ENCODE measurements at regions not wholly inside any gene's neighbourhood (a gene's known extent, or its start where the extent isn't known, plus 50 kb on each side); places are given as distances from the start of the nearest gene placed in this dataset.
"Not testable (repeated sequence)": the region's sequence is repeated elsewhere in the genome, so short reads cannot be mapped to it uniquely, and the experiment has no call there.

DNA sequence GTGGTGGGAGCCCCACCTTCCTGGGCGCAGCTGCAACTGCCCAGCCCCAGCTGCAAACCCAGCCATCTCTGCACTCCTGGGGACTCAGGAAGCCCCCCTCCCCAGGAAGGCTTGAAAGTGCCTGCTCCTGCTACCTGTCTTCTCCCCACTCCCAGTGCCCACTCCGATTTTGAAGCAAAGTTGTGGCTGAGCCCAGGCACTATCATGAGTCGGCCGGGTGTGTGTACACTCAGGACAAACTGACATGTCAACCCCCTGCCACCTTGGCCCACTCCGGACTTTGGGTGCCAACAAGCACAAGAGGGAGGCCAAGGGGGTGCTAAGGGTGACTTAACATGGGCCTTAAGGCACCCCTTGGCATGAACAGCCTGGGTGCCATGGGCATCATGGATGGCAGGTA, 325.5 kb upstream of the PTGER4 start:
- peaks cover 0 to 2% of the 10 kb centered on the region in 2 experiments for H3K4me1 ChIP-seq (ENCODE audit: control insufficient read depth in 1 of 2, extremely low read depth in 1 of 2, insufficient read depth in 2 of 2, low read length in 2 of 2)
- ChIA-PET CTCF (no interaction called here), POLR2A (no interaction called here)
- DNase-seq (no peak), ATAC-seq (replicated peaks in 1 of 4) (no peak)
- H3K27ac Mint-ChIP-seq = no peak overlapping the region
- no peaks in the 10 kb centered on the region for H3K27me3 ChIP-seq (replicated peaks in 1 of 2; ENCODE audit: control insufficient read depth in 2 of 2, extremely low read depth in 1 of 2, insufficient read depth in 2 of 2, low read length in 1 of 2)
- H3K36me3 ChIP-seq (ENCODE audit: control insufficient read depth in 2 of 2, extremely low read depth in 1 of 2, insufficient read depth in 1 of 2, low read length in 1 of 2) = no peaks in the 10 kb centered on the region
- no peaks in the 10 kb centered on the region for H3K9me3 ChIP-seq
- no peaks in the 10 kb centered on the region for H3K27me3 Mint-ChIP-seq
- H3K4me3 Mint-ChIP-seq = no peak overlapping the region
- H3K9me3 Mint-ChIP-seq = peaks cover 13 to 22% (median 14%) of the 10 kb centered on the region in 3 donors
- 93% methylated on average over 3 of the region's 5 CpGs for WGBS (ENCODE audit: insufficient coverage)
- H3K27ac ChIP-seq (ENCODE audit: low read length) = no peak overlapping the region
- H3K4me3 ChIP-seq (ENCODE audit: control insufficient read depth in 1 of 2, extremely low read depth in 1 of 2, low read length in 1 of 2) = no peak overlapping the region
- peaks cover 14% of the 10 kb centered on the region for H3K36me3 Mint-ChIP-seq
- H3K4me1 Mint-ChIP-seq = peaks cover 0 to 5% (median 2%) of the 10 kb centered on the region in 3 donors

DNA sequence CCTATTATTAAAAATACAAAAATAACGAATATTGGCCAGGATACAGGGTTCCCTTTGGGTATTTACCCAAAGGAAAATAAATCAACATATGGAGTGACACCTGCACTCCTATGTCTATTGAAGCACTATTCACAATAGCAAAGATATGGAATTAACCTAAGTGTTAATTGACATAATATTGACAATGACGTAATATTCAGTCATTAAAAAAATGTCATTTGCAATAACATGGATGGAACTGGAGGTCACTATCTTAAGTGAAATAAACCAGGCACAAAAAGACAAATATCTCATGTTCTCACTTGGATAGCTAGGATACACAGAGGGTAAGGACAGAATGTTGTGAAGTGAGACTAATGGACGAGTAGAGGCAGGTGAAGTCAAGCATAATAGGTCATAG, 326.3 kb upstream of the PTGER4 start:
- H3K4me1 ChIP-seq (ENCODE audit: control insufficient read depth in 1 of 2, extremely low read depth in 1 of 2, insufficient read depth in 2 of 2, low read length in 2 of 2) = no peaks in the 10 kb centered on the region
- H3K9me3 ChIP-seq = no peaks in the 10 kb centered on the region
- H3K27ac Mint-ChIP-seq = no peak overlapping the region
- H3K4me3 Mint-ChIP-seq = no peak overlapping the region
- H3K36me3 ChIP-seq (ENCODE audit: control insufficient read depth in 2 of 2, extremely low read depth in 1 of 2, insufficient read depth in 1 of 2, low read length in 1 of 2) = no peaks in the 10 kb centered on the region
- no peak overlapping the region for H3K4me3 ChIP-seq (ENCODE audit: control insufficient read depth in 1 of 2, extremely low read depth in 1 of 2, low read length in 1 of 2)
- WGBS (ENCODE audit: insufficient coverage) = no CpG with 5 or more reads among the region's 3 CpGs
- H3K27me3 Mint-ChIP-seq = no peaks in the 10 kb centered on the region
- no peak for ATAC-seq (replicated peaks in 1 of 4)
- ChIA-PET CTCF (no interaction called here), POLR2A (no interaction called here)
- H3K27ac ChIP-seq (ENCODE audit: low read length) = no peak overlapping the region
- peaks cover 16% of the 10 kb centered on the region for H3K36me3 Mint-ChIP-seq
- peaks cover 17 to 25% (median 18%) of the 10 kb centered on the region in 3 donors for H3K9me3 Mint-ChIP-seq
- DNase-seq = no peak
- peaks cover 0 to 2% (median 0%) of the 10 kb centered on the region in 3 donors for H3K4me1 Mint-ChIP-seq
- no peaks in the 10 kb centered on the region for H3K27me3 ChIP-seq (replicated peaks in 1 of 2; ENCODE audit: control insufficient read depth in 2 of 2, extremely low read depth in 1 of 2, insufficient read depth in 2 of 2, low read length in 1 of 2)

DNA sequence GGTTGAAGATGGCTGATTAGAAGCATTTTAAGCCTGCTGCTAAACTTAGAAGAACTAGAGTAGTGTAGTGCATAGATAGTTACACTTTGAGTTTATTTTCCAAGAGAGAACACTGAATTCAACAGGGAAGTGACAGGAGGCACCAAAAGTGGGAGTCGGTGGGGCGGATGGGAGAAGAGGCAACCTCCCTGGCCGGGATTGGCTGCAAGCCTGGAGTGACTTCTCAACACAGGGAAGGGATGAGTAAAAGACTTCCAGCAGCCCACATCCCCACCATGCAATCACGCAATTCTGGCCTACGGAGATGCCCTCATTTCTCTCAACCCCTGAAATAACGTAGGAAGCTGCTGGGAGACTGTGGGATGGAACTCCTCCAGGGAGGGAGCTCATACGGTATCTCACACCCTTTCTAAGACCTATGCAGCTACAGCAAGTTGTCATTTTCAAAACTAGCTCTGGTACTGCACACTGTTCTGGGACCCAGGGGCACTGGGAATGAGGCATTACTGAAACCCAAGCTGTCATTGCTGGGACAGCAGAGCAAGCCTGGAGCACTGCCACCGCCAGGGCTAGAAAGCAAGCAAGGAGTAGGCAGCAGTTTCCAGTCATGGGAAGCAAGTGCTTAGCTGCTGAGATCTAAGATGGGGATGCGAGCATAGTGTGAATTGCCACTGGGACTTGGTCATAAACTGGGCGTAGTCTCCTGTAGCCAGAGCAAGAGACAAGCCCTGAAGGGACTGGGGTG, 331.6 kb upstream of the PTGER4 start:
- ChIA-PET POLR2A (no interaction called here), CTCF (interaction anchor here in 1 of 2 donors (0.7 kb wide), 1 partner anchor 168 kb away, joined by 10 read pairs; no protein-coding TSS in a partner anchor)
- Histone ChIP-seq H3K4me1 (ENCODE audit: control insufficient read depth in 1 of 2, extremely low read depth in 1 of 2, insufficient read depth in 2 of 2, low read length in 2 of 2) (no peaks in the 10 kb centered on the region), H3K27me3 (replicated peaks in 1 of 2; ENCODE audit: control insufficient read depth in 2 of 2, extremely low read depth in 1 of 2, insufficient read depth in 2 of 2, low read length in 1 of 2) (no peaks in the 10 kb centered on the region), H3K36me3 (ENCODE audit: control insufficient read depth in 2 of 2, extremely low read depth in 1 of 2, insufficient read depth in 1 of 2, low read length in 1 of 2) (no peaks in the 10 kb centered on the region), H3K27ac (ENCODE audit: low read length) (no peak overlapping the region), H3K4me3 (ENCODE audit: control insufficient read depth in 1 of 2, extremely low read depth in 1 of 2, low read length in 1 of 2) (no peak overlapping the region), H3K9me3 (no peaks in the 10 kb centered on the region)
- DNase-seq (no peak), ATAC-seq (replicated peaks in 1 of 4) (no peak)
- H3K27ac Mint-ChIP-seq = no peak overlapping the region
- no peaks in the 10 kb centered on the region for H3K27me3 Mint-ChIP-seq
- H3K4me1 Mint-ChIP-seq = no peaks in the 10 kb centered on the region
- H3K36me3 Mint-ChIP-seq = peaks cover 16% of the 10 kb centered on the region
- no peak overlapping the region for H3K4me3 Mint-ChIP-seq
- 97% methylated on average over 5 of the region's 10 CpGs for WGBS (ENCODE audit: insufficient coverage)
- peaks cover 23 to 25% (median 23%) of the 10 kb centered on the region in 3 donors for H3K9me3 Mint-ChIP-seq

DNA sequence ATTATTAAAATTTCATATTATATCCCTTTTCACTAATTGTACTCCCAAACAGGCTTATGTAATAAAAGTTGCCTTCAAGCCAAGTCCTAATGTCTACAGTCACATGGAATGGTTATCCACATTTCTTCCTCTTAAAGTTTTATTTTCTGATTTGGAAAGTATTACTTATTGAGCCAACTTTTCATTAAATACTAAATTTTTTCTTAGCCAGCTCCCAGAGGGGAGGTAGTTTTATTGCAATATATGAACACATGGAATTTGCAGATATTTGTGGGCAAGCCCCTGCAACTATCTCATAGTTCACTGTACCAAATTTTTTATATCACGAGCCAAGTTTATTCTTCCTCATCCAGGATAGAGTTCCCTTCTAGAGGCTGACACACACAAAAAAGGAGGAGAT, 332.8 kb upstream of the PTGER4 start:
- Histone ChIP-seq H3K9me3 (no peaks in the 10 kb centered on the region), H3K4me1 (ENCODE audit: control insufficient read depth in 1 of 2, extremely low read depth in 1 of 2, insufficient read depth in 2 of 2, low read length in 2 of 2) (no peaks in the 10 kb centered on the region), H3K4me3 (ENCODE audit: control insufficient read depth in 1 of 2, extremely low read depth in 1 of 2, low read length in 1 of 2) (no peak overlapping the region), H3K27me3 (replicated peaks in 1 of 2; ENCODE audit: control insufficient read depth in 2 of 2, extremely low read depth in 1 of 2, insufficient read depth in 2 of 2, low read length in 1 of 2) (no peaks in the 10 kb centered on the region), H3K36me3 (ENCODE audit: control insufficient read depth in 2 of 2, extremely low read depth in 1 of 2, insufficient read depth in 1 of 2, low read length in 1 of 2) (no peaks in the 10 kb centered on the region), H3K27ac (ENCODE audit: low read length) (no peak overlapping the region)
- ATAC-seq (replicated peaks in 1 of 4) (no peak), DNase-seq (no peak)
- POLR2A ChIA-PET = no interaction called here
- no peaks in the 10 kb centered on the region for H3K4me1 Mint-ChIP-seq
- no CpG with 5 or more reads among the region's 1 CpG for WGBS (ENCODE audit: insufficient coverage)
- CTCF ChIA-PET = interaction anchor here in 1 of 2 donors (0.6 kb wide), 1 partner anchor 183 kb away, joined by 3 read pairs; no protein-coding TSS in a partner anchor
- H3K9me3 Mint-ChIP-seq = peaks cover 23 to 25% (median 23%) of the 10 kb centered on the region in 3 donors
- no peaks in the 10 kb centered on the region for H3K27me3 Mint-ChIP-seq
- H3K36me3 Mint-ChIP-seq = peaks cover 16% of the 10 kb centered on the region
- no peak overlapping the region for H3K4me3 Mint-ChIP-seq
- H3K27ac Mint-ChIP-seq = no peak overlapping the region

DNA sequence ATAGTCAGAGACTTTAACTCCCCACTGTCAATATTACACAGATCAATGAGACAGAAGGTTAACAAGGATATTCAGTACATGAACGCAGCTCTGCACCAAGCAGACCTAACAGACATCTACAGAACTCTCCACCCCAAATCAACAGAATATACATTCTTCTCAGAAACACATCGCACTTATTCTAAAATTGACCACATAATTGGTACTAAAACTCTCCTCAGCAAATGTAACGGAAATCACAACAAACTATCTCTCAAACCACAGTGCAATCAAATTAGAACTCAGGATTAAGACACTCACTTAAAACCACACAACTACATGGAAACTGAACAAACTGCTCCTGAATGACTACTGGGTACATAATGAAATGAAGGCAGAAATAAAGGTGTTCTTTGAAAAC, 341.3 kb upstream of the PTGER4 start:
- POLR2A ChIA-PET = interaction anchor here in 1 of 2 donors (0.6 kb wide), 1 partner anchor 318 kb away, joined by 3 read pairs; no protein-coding TSS in a partner anchor
- H3K4me3 ChIP-seq (ENCODE audit: control insufficient read depth in 1 of 2, extremely low read depth in 1 of 2, low read length in 1 of 2); ATAC-seq (replicated peaks in 1 of 4); H3K27me3 Mint-ChIP-seq; H3K27me3 ChIP-seq (replicated peaks in 1 of 2; ENCODE audit: control insufficient read depth in 2 of 2, extremely low read depth in 1 of 2, insufficient read depth in 2 of 2, low read length in 1 of 2); H3K36me3 ChIP-seq (ENCODE audit: control insufficient read depth in 2 of 2, extremely low read depth in 1 of 2, insufficient read depth in 1 of 2, low read length in 1 of 2); DNase-seq; H3K36me3 Mint-ChIP-seq; H3K9me3 ChIP-seq; H3K27ac ChIP-seq (ENCODE audit: low read length); CTCF ChIA-PET; H3K4me3 Mint-ChIP-seq; H3K4me1 ChIP-seq (ENCODE audit: control insufficient read depth in 1 of 2, extremely low read depth in 1 of 2, insufficient read depth in 2 of 2, low read length in 2 of 2): not testable (repeated sequence)
- Mint-ChIP-seq H3K9me3 (peaks cover 0 to 21% (median 6%) of the 10 kb centered on the region in 3 donors), H3K4me1 (peaks cover 6 to 38% (median 14%) of the 10 kb centered on the region in 3 donors), H3K27ac (peak overlapping the region; percentile 37 to 52)
- 48% methylated on average over 3 of the region's 3 CpGs for WGBS (ENCODE audit: insufficient coverage)

DNA sequence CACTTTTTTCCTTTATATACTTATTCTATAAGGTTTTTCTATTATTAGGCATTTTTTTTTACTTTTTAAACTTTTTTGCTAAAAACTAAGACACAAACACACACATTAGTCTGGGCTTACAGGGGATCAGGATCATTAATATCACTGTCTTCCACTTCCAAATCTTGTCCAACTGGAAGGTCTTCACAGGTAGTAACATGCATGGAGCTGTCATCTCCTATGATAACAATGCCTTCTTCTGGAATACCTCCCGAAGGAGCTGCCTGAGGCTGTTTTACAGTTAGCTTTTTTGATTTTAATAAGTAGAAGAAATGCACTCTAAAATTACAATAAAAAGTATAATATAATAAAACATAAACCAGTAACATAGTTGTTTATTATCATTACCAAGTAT, 345.5 kb upstream of the PTGER4 start:
- DNase-seq (no peak), ATAC-seq (replicated peaks in 1 of 4) (no peak)
- POLR2A ChIA-PET = no interaction called here
- H3K36me3 Mint-ChIP-seq = peaks cover 3% of the 10 kb centered on the region
- WGBS (ENCODE audit: insufficient coverage) = no CpG with 5 or more reads among the region's 1 CpG
- H3K27ac ChIP-seq (ENCODE audit: low read length) = no peak overlapping the region
- no peaks in the 10 kb centered on the region for H3K36me3 ChIP-seq (ENCODE audit: control insufficient read depth in 2 of 2, extremely low read depth in 1 of 2, insufficient read depth in 1 of 2, low read length in 1 of 2)
- H3K9me3 ChIP-seq = no peaks in the 10 kb centered on the region
- no peak overlapping the region for H3K27ac Mint-ChIP-seq
- peaks cover 0 to 6% (median 6%) of the 10 kb centered on the region in 3 donors for H3K9me3 Mint-ChIP-seq
- H3K4me3 Mint-ChIP-seq = no peak overlapping the region
- H3K27me3 ChIP-seq (replicated peaks in 1 of 2; ENCODE audit: control insufficient read depth in 2 of 2, extremely low read depth in 1 of 2, insufficient read depth in 2 of 2, low read length in 1 of 2) = no peaks in the 10 kb centered on the region
- no peak overlapping the region for H3K4me3 ChIP-seq (ENCODE audit: control insufficient read depth in 1 of 2, extremely low read depth in 1 of 2, low read length in 1 of 2)
- peaks cover 0 to 9% of the 10 kb centered on the region in 2 experiments for H3K4me1 ChIP-seq (ENCODE audit: control insufficient read depth in 1 of 2, extremely low read depth in 1 of 2, insufficient read depth in 2 of 2, low read length in 2 of 2)
- H3K4me1 Mint-ChIP-seq = peaks cover 10 to 43% (median 18%) of the 10 kb centered on the region in 3 donors
- CTCF ChIA-PET = no interaction called here
- H3K27me3 Mint-ChIP-seq = no peaks in the 10 kb centered on the region

Measured in T-cell (primary cell).